ENCODE measurements at regions not wholly inside any gene's neighbourhood (a gene's known extent, or its start where the extent isn't known, plus 50 kb on each side); places are given as distances from the start of the nearest gene placed in this dataset.

- no peak for TF ChIP-seq CTCF (IDR thresholded peaks at IDR 0.05)
Measured at GRCh38 chr15:97786741-97787140, 173.8 kb upstream of the ARRDC4 start.

- no peak for TF ChIP-seq CTCF (IDR thresholded peaks at IDR 0.05)
Measured at GRCh38 chr15:97790180-97790579, 170.3 kb upstream of the ARRDC4 start.

- TF ChIP-seq CTCF (IDR thresholded peaks at IDR 0.05), result no peak
Measured at GRCh38 chr15:97791824-97792792, 168.4 kb upstream of the ARRDC4 start.

GRCh38 chr15:97804950-97805349 lies 155.6 kb upstream of the ARRDC4 start:
- no peak for TF ChIP-seq CTCF (IDR thresholded peaks at IDR 0.05)

GRCh38 chr15:97806766-97807165 lies 153.7 kb upstream of the ARRDC4 start:
- no peak for TF ChIP-seq CTCF (IDR thresholded peaks at IDR 0.05)

DNA sequence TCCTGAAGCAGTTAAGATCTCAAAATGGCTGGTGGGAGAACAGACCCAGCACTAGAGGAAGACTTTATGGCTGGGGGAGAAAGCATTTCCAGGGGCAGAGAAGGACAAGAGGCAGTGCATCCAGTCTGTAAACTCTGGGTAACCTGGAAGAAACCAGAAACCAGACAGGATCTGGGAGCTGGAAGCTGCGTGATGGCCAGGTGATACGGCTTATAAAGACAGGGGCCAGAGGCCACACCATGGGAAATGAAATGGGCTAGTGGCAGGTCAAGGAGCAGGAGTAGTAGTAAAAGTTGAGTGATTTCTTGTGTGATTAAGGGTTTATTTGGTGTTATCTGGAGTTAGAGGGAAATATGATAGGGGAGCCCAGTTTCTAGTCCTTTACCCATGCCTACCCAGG lies 144.7 kb upstream of the ARRDC4 start:
- no peak for TF ChIP-seq CTCF (IDR thresholded peaks at IDR 0.05)

GRCh38 chr15:97817276-97817890 lies 143.1 kb upstream of the ARRDC4 start:
- TF ChIP-seq CTCF (IDR thresholded peaks at IDR 0.05), result no peak

Measured in LNCAP (cell line).